NT2/D1 (cell line): ENCODE measurements at regions not wholly inside any gene's neighbourhood (a gene's known extent, or its start where the extent isn't known, plus 50 kb on each side); places are given as distances from the start of the nearest gene placed in this dataset.

Experiments
- SUZ12 ChIP-seq: IDR thresholded peaks from 2 replicates; pipeline ENCODE4 v1.6.1; 2011; ENCODE audit not compliant: insufficient read length, insufficient read depth; ENCODE audit errors: extremely low read depth
- ZNF274 ChIP-seq: IDR thresholded peaks from 2 replicates; pipeline ENCODE4 v1.6.1; 2011; ENCODE audit warnings: mild to moderate bottlenecking, low read depth, low read length

DNA sequence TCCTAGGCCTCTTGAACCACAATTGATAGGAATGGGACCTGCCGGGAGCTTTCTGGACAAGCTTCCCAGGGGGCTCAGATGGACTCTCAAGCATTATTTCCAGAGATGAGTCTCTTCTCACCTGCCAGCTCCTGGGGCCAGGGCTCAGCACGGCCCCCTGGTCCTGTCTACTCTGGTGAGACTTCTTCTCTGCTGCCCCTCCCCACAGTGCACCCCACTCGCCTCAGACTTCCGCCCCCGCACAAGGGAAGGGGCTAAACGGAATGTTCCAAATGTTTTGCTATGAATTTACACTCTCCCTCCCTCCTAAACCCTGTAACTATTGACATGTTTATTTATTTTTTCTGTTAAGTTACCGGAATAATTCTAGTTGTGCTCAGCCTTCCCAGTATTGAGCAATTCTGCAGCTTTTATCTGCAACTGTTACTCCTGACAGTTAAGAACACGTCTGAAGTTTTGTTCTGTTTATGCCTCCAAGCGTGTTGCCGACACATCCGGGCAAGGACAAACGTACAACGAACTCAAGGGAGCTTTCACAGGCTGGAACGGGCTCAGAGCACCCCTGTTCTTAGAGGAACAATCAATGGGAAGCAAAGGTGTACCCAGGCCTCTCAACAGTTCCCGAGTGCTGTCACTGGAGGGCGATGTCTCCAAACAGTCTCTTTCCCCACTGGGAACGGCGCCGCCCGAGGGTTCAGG lies 55.2 kb downstream of the FHIP2A start:
- TF ChIP-seq ZNF274 (no peak), SUZ12 (no peak)
